Bronchial epithelial cell (primary cell): ENCODE measurements at regions not wholly inside any gene's neighbourhood (a gene's known extent, or its start where the extent isn't known, plus 50 kb on each side); places are given as distances from the start of the nearest gene placed in this dataset.
"Not testable (repeated sequence)": the region's sequence is repeated elsewhere in the genome, so short reads cannot be mapped to it uniquely, and the experiment has no call there.

ENCODE experiments used
- DNase-seq: peaks from one replicate; pipeline ENCODE4 v3.0.0-alpha.2; 2010; ENCODE audit warnings: low read depth
- FAIRE-seq: peaks from 2 replicates; lab custom pipeline; 2011; peaks lifted over from hg19 to GRCh38; lab: Jason Lieb, UNC
- H3K27me3 ChIP-seq: 2 replicates; pipeline ENCODE4 v1.5.1; 2011; ENCODE audit warnings: low read length; ENCODE audit not compliant: control insufficient read depth, insufficient read depth
- H3K36me3 ChIP-seq: 2 replicates; pipeline ENCODE4 v1.5.1; 2011; ENCODE audit warnings: low read length; ENCODE audit not compliant: control insufficient read depth, insufficient read depth
- H3K4me3 ChIP-seq: 2 replicates; pipeline ENCODE4 v1.5.1; 2011; ENCODE audit warnings: mild to moderate bottlenecking, low read depth, low read length, control low read depth
- TF ChIP-seq, protein P1 (sequence below): IDR thresholded peaks from 2 replicates; pipeline ENCODE4 v1.5.1; 2011; ENCODE audit warnings: mild to moderate bottlenecking, moderate library complexity, low read length, control low read depth, inconsistent platforms; ENCODE audit not compliant: insufficient read depth, severe bottlenecking

DNA sequence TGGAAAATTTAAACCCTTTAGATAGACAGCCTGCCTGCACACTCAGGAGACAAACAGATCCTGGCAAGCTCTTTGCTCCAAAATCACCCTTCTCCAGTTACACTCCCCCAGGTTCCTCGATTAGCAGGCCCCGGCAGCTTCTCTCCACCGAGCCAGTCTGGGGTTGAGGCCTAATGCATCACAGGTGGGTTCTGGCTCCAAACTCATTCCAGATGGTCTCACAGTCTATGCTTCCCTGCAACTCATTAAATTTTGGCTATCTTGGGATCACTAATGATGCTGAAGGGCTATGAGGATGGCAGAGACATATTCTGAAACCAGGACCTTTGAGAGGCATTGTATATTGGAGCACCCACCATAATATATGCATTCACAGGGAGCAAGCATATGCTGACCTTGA is 559.8 kb upstream of the USP24 start:
- no peaks in the 10 kb centered on the region for H3K36me3 ChIP-seq
- TF ChIP-seq, protein P1, sequence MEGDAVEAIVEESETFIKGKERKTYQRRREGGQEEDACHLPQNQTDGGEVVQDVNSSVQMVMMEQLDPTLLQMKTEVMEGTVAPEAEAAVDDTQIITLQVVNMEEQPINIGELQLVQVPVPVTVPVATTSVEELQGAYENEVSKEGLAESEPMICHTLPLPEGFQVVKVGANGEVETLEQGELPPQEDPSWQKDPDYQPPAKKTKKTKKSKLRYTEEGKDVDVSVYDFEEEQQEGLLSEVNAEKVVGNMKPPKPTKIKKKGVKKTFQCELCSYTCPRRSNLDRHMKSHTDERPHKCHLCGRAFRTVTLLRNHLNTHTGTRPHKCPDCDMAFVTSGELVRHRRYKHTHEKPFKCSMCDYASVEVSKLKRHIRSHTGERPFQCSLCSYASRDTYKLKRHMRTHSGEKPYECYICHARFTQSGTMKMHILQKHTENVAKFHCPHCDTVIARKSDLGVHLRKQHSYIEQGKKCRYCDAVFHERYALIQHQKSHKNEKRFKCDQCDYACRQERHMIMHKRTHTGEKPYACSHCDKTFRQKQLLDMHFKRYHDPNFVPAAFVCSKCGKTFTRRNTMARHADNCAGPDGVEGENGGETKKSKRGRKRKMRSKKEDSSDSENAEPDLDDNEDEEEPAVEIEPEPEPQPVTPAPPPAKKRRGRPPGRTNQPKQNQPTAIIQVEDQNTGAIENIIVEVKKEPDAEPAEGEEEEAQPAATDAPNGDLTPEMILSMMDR: no peak
- FAIRE-seq: no peak
- H3K27me3 ChIP-seq: no peaks in the 10 kb centered on the region
- no peak for DNase-seq
- H3K4me3 ChIP-seq: no peak overlapping the region

DNA sequence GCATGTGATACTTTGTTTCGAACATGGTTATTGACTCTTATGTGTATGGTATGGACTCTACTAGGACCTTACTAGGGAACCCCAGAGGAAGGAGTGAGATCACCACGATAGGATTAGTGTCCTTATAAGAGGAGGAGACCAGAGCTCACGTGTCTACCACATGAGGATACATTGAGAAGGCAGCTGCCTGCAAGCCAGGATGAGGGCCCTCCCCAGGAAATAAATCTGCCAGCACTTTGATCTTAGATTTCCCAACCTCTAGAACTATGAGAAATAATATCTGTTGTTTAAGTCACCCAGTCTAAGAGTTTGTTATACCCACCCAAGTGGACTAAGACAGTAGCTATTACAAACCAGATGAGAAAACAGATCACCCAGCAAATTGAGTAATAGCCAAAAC is 559.3 kb upstream of the USP24 start:
- no peaks in the 10 kb centered on the region for H3K36me3 ChIP-seq
- no peak for FAIRE-seq
- TF ChIP-seq, protein P1: no peak
- no peak for DNase-seq
- no peaks in the 10 kb centered on the region for H3K27me3 ChIP-seq
- H3K4me3 ChIP-seq: no peak overlapping the region

DNA sequence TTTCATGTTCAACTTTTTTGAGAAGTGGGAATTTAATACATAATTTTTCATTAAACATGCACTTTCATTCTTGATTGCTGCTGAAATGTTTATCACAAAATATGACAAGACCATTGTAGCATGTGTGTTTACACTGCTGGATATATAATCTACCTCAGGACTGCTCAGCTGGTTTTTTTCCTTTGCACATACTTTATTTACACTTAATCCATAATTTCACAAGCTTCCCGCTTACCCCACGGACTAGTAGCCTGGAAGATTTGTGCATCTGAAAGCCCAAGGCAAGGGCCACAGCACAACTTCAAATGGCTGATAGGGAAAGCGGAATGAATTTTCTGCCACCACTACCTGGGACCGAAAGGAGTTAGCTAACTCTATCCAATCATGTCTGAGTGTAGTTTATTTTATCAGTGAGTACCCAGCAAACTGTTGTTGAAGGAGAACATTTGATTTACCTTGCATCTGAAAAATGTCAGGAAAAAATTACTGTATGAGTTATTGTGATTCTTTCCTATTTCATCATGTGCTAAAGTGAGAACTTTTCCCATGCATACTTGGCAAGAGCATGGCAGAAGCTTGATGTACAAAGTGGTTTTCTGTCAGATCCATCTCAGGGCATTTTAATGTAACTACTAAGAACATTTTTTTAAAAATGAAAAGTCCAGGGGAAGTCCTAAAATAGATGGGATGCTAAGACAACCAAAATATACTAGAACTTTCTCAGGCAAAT is 558.2 kb upstream of the USP24 start:
- FAIRE-seq (no peak), DNase-seq (no peak)
- TF ChIP-seq, protein P1: no peak
- no peaks in the 10 kb centered on the region for H3K36me3 ChIP-seq
- H3K27me3 ChIP-seq: no peaks in the 10 kb centered on the region
- no peak overlapping the region for H3K4me3 ChIP-seq

DNA sequence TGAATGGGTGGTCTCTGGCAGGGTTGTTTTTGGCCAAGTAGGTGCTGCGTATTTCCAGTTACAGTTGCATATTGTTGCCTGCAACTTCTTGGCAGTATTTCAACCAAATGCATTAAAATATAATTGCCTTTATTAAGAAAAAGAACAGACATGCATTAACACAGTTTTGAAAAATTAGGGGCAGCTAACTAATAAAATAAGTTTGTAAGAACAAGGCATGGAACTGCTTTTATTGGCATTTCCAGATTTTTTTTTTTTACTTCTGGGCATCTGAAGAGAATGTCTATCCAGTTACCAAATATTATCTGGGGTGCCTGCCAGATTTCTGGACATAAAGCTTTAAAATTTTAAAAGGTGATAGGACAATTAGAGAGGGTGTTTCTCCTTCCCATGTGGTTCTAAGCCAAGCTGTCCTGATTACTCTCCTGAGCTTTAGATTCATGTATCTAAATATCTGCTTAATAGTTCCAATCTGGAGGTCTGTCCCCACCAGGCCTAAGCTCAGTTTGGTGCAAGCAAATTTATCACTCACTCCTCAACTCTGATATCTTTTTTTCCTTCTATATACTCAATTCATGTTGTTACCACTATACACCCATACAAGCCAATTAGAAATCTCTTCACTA is 553.3 kb upstream of the USP24 start:
- TF ChIP-seq, protein P1: no peak
- Histone ChIP-seq H3K36me3 (no peaks in the 10 kb centered on the region), H3K4me3 (no peak overlapping the region), H3K27me3 (no peaks in the 10 kb centered on the region)
- no peak for DNase-seq
- FAIRE-seq: no peak

DNA sequence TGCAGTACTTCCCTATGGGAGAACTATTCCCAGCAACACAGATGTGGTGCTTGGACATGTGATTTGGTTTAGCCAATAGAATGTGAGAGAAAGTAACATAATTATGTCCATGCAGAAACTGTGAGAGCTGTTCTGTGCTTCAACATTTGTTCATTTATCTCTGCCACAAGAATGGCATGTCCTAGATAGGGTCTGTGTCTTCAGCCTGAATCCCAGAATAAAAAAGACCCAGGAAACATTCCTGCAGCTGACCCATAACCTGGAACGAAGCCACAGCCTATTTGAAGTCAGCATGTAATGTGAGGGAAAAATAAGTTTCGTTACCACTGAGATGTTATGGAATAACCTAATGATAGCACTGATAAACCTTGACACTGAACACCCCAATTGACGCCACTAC is 552.0 kb upstream of the USP24 start:
- DNase-seq (no peak), FAIRE-seq (peak; percentile 7)
- TF ChIP-seq, protein P1: no peak
- Histone ChIP-seq H3K27me3 (no peaks in the 10 kb centered on the region), H3K4me3 (no peak overlapping the region), H3K36me3 (no peaks in the 10 kb centered on the region)

DNA sequence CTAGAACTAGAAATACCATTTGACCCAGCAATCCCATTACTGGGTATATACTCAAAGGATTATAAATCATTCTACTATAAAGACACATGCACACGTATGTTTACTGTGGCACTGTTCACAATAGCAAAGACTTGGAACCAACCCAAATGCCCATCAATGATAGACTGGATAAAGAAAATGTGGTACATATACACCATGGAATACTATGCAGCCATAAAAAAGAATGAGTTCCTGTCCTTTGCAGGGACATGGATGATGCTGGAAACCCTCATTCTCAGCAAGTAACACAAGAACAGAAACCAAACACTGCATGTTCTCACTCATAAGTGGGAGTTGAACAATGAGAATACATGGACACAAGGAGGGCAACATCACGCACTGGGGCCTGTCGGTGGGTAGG is 550.3 kb upstream of the USP24 start:
- not testable (repeated sequence) for FAIRE-seq, H3K36me3 ChIP-seq, DNase-seq, H3K4me3 ChIP-seq, H3K27me3 ChIP-seq
